ENCODE measurements at regions not wholly inside any gene's neighbourhood (a gene's known extent, or its start where the extent isn't known, plus 50 kb on each side); places are given as distances from the start of the nearest gene placed in this dataset.

DNA sequence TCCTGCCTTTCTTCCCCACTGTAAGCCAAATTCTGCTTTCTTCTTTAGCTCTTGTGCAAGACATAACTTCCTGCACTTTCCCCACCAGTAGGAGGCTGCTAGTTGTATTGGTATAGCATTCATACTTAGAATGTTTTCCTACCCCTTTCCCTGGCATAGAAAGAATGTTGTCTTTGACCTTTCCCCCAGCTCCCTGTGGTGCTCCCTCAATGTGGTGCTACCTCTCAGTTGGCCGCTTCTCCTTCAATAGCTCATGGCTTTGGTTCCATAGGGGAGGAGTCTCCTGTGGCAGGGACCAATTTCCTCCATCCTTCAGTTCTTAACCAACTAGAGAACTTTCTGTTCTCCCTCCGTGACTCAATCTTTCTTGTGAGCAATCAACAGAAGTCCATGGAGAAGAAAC, 67.5 kb upstream of the AKAP13 start:
- H3K9ac ChIP-seq, result no peak overlapping the region
- H3K27ac ChIP-seq, result no peak overlapping the region
- H3K79me2 ChIP-seq (ENCODE audit: insufficient read depth), result no peaks in the 10 kb centered on the region
- H3K9me2 ChIP-seq (ENCODE audit: insufficient read depth), result no peaks in the 10 kb centered on the region
- H3K4me2 ChIP-seq (ENCODE audit: unreplicated experiment), result peak overlapping the region; percentile 14
- H3K4me1 ChIP-seq (ENCODE audit: insufficient read depth), result peaks cover 38% of the 10 kb centered on the region
- WGBS, 2 experiments (ENCODE audit: low coverage in 1 of 2, low lambda C conversion rate in 2 of 2, missing lambda C conversion rate in 2 of 2), result 86 to 87% methylated on average over 2 of the region's 2 CpGs
- no peaks in the 10 kb centered on the region for H3K9me3 ChIP-seq (ENCODE audit: low read depth)
- in situ Hi-C loops (cut with MboI), result no loop called here
- H3K36me3 ChIP-seq (ENCODE audit: low read depth), result no peaks in the 10 kb centered on the region
- H2AFZ ChIP-seq, result no peak overlapping the region
- H3F3A ChIP-seq (ENCODE audit: insufficient read depth), result peaks cover 24% of the 10 kb centered on the region
- TF ChIP-seq EZH2 (IDR thresholded peaks at IDR 0.05; ENCODE audit: insufficient read depth, poor library complexity, severe bottlenecking) (no peak), EZH2phosphoT487 (IDR thresholded peaks at IDR 0.05; ENCODE audit: insufficient read depth, low read depth) (no peak)
- no peaks in the 10 kb centered on the region for H3K27me3 ChIP-seq (replicated peaks; ENCODE audit: insufficient read depth)
- no peaks in the 10 kb centered on the region for H4K20me1 ChIP-seq (ENCODE audit: insufficient read depth)
- DNase-seq, result peak; percentile 45
- no peak overlapping the region for H3K4me3 ChIP-seq

DNA sequence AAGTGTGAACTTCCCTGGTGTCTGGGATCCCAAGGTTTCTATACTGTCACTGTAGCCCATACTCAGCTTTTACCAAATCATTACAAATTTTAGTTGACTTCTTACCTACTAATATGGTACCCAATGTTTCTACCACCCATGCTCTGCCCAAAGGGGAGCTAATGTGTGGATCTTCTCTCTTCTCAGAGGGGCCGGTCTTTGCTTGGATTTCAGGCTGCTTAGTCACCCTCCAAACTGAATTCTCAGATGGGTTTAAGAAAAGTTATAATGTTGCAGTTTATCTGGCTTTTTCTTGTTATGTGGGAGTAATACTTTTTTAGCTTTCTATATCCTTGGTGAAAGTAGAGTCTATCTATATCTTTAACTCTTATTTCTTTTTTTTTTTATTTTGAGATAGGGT, 67.1 kb upstream of the AKAP13 start:
- Histone ChIP-seq H3K36me3 (ENCODE audit: low read depth) (no peaks in the 10 kb centered on the region), H3K27me3 (replicated peaks; ENCODE audit: insufficient read depth) (no peaks in the 10 kb centered on the region), H3K9ac (no peak overlapping the region), H3F3A (ENCODE audit: insufficient read depth) (peaks cover 28% of the 10 kb centered on the region), H3K27ac (no peak overlapping the region), H3K4me3 (no peak overlapping the region), H2AFZ (no peak overlapping the region), H3K9me2 (ENCODE audit: insufficient read depth) (no peaks in the 10 kb centered on the region), H4K20me1 (ENCODE audit: insufficient read depth) (no peaks in the 10 kb centered on the region), H3K79me2 (ENCODE audit: insufficient read depth) (no peaks in the 10 kb centered on the region), H3K4me2 (ENCODE audit: unreplicated experiment) (no peak overlapping the region), H3K4me1 (ENCODE audit: insufficient read depth) (peaks cover 43% of the 10 kb centered on the region), H3K9me3 (ENCODE audit: low read depth) (no peaks in the 10 kb centered on the region)
- TF ChIP-seq EZH2phosphoT487 (IDR thresholded peaks at IDR 0.05; ENCODE audit: insufficient read depth, low read depth) (no peak), EZH2 (IDR thresholded peaks at IDR 0.05; ENCODE audit: insufficient read depth, poor library complexity, severe bottlenecking) (no peak)
- WGBS, 2 experiments (ENCODE audit: low coverage in 1 of 2, low lambda C conversion rate in 2 of 2, missing lambda C conversion rate in 2 of 2), result 87 to 100% methylated on average over 1 of the region's 1 CpG
- DNase-seq, result no peak
- in situ Hi-C loops (cut with MboI), result no loop called here

DNA sequence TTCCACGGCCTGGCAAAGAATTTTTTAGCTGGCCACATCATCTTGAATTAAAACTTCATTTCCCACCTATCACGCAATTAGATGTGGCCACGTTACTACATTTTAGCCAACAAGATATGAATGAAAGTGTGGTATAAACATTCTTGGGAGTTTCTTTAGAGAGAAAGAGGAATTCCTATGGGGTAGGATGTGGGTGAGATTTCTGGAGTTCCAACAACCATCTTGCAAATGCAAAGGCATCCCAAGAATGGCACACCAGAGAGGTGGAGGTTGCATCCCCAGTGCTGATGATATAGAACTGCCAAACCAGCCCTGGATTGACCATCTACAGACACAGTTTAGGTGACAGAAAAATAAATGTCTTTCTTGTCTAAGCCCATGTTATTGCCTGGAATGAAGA, 66.3 kb upstream of the AKAP13 start:
- Histone ChIP-seq H3K27me3 (replicated peaks; ENCODE audit: insufficient read depth) (no peaks in the 10 kb centered on the region), H2AFZ (no peak overlapping the region), H3K27ac (no peak overlapping the region), H3K9me2 (ENCODE audit: insufficient read depth) (no peaks in the 10 kb centered on the region), H4K20me1 (ENCODE audit: insufficient read depth) (no peaks in the 10 kb centered on the region), H3F3A (ENCODE audit: insufficient read depth) (peaks cover 36% of the 10 kb centered on the region), H3K4me2 (ENCODE audit: unreplicated experiment) (no peak overlapping the region), H3K36me3 (ENCODE audit: low read depth) (no peaks in the 10 kb centered on the region), H3K4me1 (ENCODE audit: insufficient read depth) (peaks cover 51% of the 10 kb centered on the region), H3K9ac (no peak overlapping the region), H3K9me3 (ENCODE audit: low read depth) (no peaks in the 10 kb centered on the region), H3K79me2 (ENCODE audit: insufficient read depth) (no peaks in the 10 kb centered on the region), H3K4me3 (no peak overlapping the region)
- 94 to 95% methylated on average over 3 of the region's 3 CpGs for WGBS, 2 experiments (ENCODE audit: low coverage in 1 of 2, low lambda C conversion rate in 2 of 2, missing lambda C conversion rate in 2 of 2)
- TF ChIP-seq EZH2phosphoT487 (IDR thresholded peaks at IDR 0.05; ENCODE audit: insufficient read depth, low read depth) (no peak), EZH2 (IDR thresholded peaks at IDR 0.05; ENCODE audit: insufficient read depth, poor library complexity, severe bottlenecking) (no peak)
- DNase-seq, result no peak
- in situ Hi-C loops (cut with MboI), result no loop called here

DNA sequence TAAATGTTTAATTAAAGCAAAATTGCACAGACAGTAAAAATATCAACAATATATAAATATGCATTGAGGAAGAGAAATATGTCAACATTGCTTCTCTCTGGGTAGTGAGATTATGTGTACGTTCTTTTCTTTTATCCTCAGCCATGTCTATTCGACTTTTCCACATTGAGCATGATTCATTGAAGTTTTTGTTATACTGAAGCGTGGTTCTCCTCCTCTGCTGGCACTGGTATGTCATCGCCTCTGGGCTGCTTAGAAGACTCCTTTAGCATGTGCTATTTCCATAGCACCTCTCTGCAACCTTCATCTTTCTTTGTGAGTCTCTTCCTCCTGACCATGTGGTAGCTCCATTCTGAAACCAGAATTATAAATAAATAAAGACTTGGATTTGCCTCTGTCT, 65.8 kb upstream of the AKAP13 start:
- Histone ChIP-seq H3K27ac (no peak overlapping the region), H3K4me1 (ENCODE audit: insufficient read depth) (peaks cover 53% of the 10 kb centered on the region), H3K4me2 (ENCODE audit: unreplicated experiment) (no peak overlapping the region), H3K9ac (no peak overlapping the region), H2AFZ (no peak overlapping the region), H3F3A (ENCODE audit: insufficient read depth) (peaks cover 41% of the 10 kb centered on the region), H3K9me3 (ENCODE audit: low read depth) (no peaks in the 10 kb centered on the region), H3K79me2 (ENCODE audit: insufficient read depth) (no peaks in the 10 kb centered on the region), H3K9me2 (ENCODE audit: insufficient read depth) (no peaks in the 10 kb centered on the region), H3K27me3 (replicated peaks; ENCODE audit: insufficient read depth) (no peaks in the 10 kb centered on the region), H3K36me3 (ENCODE audit: low read depth) (no peaks in the 10 kb centered on the region), H3K4me3 (no peak overlapping the region), H4K20me1 (ENCODE audit: insufficient read depth) (no peaks in the 10 kb centered on the region)
- in situ Hi-C loops (cut with MboI), result no loop called here
- WGBS, 2 experiments (ENCODE audit: low coverage in 1 of 2, low lambda C conversion rate in 2 of 2, missing lambda C conversion rate in 2 of 2), result 65 to 67% methylated on average over 4 of the region's 4 CpGs
- no peak for TF ChIP-seq EZH2phosphoT487 (IDR thresholded peaks at IDR 0.05; ENCODE audit: insufficient read depth, low read depth)
- TF ChIP-seq EZH2 (IDR thresholded peaks at IDR 0.05; ENCODE audit: insufficient read depth, poor library complexity, severe bottlenecking), result no peak
- DNase-seq, result peak; percentile 35

Data from GM23248 (cell line).